ENCODE measurements at regions not wholly inside any gene's neighbourhood (a gene's known extent, or its start where the extent isn't known, plus 50 kb on each side); places are given as distances from the start of the nearest gene placed in this dataset.
"Not testable (repeated sequence)": the region's sequence is repeated elsewhere in the genome, so short reads cannot be mapped to it uniquely, and the experiment has no call there.

DNA sequence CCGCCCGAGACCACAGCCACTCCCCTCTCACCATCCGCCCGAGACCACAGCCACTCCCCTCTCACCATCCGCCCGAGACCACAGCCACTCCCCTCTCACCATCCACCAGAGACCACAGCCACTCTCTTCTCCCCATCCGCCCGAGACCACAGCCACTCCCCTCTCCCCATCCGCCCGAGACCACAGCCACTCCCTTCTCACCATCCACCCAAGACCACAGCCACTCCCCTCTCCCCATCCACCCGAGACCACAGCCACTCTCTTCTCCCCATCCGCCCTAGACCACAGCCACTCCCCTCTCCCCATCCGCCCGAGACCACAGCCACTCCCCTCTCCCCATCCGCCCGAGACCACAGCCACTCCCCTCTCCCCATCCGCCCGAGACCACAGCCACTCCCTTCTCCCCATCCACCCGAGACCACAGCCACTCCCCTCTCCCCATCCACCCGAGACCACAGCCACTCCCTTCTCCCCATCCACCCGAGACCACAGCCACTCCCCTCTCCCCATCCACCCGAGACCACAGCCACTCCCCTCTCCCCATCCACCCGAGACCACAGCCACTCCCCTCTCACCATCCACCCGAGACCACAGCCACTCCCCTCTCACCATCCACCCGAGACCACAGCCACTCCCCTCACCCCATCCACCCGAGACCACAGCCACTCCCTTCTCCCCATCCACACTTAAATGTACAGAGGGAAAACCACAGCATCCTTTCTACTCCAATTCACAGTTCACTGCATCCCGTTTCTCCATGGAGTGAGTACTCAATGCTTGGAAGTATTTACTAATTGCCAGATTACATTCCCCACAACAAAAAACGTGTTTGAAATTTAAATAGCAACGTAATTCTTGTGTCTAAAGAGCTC lies 83.5 kb upstream of the SFSWAP start:
- peak in 1 of 2 donors; percentile 10 for DNase-seq (ENCODE audit: low read depth in 2 of 2)

DNA sequence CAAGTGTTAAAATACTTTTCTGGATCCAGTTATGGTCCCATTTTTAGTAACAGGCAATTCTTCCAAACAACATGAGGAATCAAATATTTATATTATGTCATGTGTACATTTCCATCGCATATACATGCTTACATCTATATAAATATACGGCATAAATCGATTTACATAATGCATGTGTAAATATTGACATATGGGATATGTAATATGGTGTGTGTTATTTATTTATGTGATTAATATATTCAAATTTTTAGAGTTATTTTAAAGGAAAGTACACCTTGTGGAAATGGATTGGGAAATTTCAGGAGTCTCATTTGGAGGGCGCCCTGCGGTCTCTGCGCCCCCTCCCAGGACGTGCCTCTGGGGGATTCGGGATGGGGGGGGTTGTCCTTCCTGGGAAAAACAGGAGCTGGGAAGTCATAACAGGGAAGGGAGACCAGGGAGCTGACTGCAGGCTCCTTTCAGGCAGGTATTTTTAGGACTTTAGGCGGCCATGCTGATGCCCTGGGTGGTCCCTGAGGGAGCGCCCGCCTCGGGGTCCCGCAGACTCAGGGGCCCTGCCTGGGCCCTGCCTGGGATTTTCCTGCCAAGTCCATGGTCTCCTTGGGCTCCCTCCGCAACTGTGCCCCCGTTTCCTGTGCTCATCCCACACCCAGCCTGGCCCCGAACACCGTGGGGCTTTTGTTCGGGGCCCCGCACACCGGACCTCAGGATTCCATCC lies 82.7 kb upstream of the SFSWAP start:
- no peak for DNase-seq (ENCODE audit: low read depth in 2 of 2)

DNA sequence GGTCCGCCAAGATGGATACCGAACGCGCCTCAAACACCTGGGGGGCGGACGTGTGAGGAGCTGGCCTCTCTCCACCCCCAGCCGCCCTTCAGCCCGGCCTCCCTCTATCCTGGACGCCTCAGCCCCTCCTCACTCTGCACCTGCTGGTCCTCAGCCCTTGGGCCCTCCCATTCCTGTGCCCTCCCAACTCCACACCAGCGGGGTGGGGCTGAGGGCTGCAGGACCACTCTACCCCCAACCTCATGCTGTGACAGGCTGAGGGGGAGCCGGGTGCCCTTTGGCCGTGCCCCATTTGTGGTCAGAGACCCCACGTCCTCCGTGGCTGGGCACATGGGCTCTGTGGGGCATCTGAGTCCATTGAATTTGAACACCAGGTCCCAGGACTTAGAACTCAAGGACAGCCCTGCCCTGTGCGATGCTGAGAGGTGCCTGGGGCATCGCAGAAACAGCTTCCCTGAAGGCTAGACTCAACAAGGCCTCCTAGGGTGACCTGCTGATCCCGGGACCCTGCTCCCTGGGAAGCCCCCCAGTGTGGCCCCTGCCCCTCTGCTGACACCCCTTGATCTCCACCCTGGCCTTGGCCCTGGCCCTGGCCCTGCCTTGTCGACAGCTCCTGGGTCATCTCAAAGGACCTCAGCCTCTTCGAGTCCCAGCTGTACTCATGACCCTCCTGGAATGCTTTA lies 82.0 kb upstream of the SFSWAP start:
- DNase-seq (ENCODE audit: low read depth in 2 of 2): no peak

DNA sequence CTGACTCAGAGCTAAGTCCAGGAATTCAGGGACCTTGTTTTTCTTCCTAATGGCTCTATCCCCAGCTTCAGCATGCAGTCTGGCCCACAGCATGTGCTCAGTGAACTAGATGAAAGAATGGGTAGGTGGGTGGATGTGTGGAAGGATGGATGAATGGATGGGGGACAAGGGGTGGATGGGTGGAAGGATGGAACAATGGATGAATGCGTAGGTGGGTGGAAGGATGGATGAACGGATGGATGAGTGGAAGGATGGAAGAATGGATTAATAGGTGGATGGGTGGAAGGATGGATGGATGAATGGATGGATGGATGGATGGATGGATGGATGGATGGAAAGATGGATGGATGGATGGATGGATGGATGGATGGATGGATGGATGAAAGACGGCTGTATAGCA lies 79.7 kb upstream of the SFSWAP start:
- DNase-seq (ENCODE audit: low read depth in 2 of 2): no peak

DNA sequence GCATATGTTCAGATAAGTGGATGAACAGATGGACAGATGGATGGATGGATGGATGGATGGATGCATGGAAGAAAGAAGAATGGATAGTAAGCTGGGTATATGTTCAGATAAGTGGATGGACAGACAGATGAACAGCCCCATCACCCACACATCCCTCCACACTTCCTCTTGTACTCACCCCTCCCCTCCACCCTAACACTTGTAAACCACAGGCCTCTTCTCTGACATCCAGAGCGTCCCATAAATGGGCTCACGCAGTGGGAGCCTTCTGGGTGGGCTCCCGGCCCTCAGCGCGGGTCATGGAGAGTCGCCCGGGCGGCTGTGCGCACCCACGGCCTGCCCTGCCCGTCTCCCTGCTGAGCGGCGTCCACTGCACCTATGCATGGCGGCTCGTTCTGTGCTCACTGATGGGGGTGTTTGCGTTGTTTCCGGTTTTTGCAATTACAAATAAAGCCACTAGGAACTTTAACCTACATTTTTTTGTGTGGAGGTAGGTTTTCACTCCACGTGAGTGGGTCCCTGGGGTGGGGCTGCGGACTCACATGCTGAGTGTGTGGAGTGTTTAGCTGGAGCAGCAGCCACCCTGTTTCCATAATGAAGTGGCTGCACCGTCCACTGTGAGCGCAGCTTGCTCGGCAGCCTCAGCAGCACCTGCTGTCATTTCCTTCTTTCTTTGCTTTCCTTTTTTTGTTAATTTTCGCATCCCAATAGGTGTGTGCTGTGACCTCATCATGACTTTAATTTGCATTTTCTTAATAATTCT lies 78.8 kb upstream of the SFSWAP start:
- DNase-seq (ENCODE audit: low read depth in 2 of 2): not testable (repeated sequence)

DNA sequence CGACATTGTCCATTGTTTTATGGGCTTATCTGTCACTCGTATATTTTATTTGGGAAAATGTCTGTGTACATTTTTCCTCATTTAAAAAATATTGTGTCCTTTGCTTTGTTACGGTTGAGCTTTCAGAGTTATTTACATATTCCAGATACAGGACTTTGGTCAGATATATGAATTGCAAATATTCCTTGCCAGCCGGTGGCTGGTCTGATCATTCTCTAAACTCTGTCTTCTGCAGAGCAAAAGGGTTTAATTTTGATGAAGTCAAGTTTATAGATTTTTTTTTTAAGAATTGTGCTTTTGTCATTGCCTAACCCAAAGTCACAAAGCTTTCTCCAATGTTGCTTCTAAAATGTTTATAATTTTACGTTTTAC lies 78.3 kb upstream of the SFSWAP start:
- not testable (repeated sequence) for DNase-seq (ENCODE audit: low read depth in 2 of 2)

DNA sequence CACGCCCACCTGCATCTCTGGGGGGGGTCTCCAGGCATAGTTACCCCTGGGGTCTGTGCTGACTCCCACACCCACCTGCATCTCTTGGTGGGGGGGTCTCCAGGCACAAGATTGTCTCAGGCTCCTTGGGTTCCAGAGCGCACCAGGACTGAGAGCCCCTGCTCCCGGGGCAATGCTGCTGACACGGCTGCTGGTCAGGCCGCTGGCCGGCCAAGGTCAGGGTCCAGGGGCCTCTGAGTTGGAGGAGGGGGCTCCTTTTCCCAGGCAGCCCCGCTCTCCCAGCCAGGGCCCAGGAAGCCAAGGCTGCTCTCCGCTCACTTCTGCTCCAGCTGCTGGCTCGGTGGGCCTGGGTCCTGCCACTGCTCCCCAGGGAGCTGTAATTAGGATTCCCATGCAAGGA lies 77.3 kb upstream of the SFSWAP start:
- not testable (repeated sequence) for DNase-seq (ENCODE audit: low read depth in 2 of 2)

DNA sequence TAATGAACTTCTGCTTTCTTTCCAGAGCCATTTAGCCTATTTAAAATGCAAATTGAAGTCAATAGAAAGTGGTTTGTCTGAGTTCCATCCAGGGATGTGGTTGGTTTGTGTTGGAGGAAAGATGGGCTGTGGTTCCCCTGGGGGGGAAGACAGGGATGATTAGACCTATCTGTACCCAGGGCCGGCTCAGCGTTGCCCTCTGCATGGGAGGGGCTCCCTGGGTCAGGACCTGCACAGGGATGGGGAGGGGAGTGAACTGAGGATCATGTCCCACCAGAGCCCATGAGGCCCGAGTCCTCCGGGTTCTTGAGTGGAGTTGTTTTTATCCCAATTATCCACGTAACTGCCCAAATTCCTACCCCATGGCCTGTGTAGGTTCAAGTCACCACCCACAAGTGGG lies 76.9 kb upstream of the SFSWAP start:
- DNase-seq (ENCODE audit: low read depth in 2 of 2): no peak

DNA sequence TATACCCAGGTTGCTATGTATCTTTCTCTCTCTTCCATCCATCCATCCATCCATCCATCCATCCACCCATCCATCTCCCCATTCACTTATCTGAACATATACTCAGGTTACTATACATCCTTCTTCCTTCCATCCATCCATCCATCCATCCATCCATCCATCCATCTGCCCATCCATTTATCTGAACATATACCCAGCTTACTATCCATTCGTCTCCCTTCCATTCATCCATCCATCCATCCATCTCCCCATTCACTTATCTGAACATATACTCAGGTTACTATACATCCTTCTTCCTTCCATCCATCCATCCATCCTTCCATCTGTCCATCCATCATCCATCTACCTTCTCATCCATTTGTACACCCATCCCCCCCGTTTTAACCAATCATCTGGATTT lies 75.9 kb upstream of the SFSWAP start:
- DNase-seq (ENCODE audit: low read depth in 2 of 2): not testable (repeated sequence)

DNA sequence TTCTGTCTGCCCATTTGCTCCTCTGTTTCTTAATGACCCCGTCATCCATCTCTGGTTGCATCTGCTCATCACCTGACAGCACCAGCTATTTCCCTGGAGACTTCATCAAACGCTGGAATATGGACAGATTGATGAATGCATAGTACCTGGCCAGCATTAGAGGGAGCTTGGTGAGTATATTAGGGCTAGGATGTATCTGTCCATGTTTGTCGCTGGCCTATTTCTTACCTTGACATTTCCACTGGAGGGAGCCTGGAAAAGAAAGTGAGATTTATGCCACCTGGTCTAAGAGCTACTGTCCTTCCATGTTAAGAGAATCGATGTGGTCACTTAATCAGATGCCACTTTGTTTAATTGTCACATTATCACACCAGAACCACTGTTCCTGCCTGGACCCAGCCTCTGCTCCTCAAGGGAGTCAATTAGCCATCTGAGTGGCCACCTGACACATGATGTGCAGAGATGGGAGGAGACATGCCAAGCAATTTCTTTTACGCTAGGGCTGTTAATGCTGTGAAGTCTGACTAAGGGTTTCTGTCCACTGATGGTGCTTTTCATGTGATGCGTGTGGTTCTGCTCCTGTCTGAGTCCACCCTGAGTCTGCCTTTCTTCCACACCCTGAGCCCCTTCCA lies 75.3 kb upstream of the SFSWAP start:
- DNase-seq (ENCODE audit: low read depth in 2 of 2): no peak

DNA sequence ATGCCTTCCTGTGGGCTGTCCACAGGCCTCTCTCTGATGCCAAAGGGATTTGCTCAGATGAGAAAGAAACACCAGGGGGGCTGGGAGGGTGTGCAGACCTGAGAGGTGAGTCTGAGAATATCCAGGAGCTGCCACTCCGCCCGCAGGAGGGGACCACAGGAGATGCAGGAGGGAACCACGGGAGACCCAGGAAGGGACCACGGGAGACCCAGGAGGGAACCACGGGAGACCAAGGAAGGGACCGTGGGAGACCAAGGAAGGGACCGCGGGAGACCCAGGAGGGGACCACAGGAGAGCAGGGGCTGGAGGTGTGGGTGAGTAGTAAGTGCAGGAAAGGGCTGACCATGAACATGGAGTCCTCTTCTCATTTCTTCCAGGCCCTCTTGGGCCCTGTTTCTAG lies 74.6 kb upstream of the SFSWAP start:
- DNase-seq (ENCODE audit: low read depth in 2 of 2): no peak

DNA sequence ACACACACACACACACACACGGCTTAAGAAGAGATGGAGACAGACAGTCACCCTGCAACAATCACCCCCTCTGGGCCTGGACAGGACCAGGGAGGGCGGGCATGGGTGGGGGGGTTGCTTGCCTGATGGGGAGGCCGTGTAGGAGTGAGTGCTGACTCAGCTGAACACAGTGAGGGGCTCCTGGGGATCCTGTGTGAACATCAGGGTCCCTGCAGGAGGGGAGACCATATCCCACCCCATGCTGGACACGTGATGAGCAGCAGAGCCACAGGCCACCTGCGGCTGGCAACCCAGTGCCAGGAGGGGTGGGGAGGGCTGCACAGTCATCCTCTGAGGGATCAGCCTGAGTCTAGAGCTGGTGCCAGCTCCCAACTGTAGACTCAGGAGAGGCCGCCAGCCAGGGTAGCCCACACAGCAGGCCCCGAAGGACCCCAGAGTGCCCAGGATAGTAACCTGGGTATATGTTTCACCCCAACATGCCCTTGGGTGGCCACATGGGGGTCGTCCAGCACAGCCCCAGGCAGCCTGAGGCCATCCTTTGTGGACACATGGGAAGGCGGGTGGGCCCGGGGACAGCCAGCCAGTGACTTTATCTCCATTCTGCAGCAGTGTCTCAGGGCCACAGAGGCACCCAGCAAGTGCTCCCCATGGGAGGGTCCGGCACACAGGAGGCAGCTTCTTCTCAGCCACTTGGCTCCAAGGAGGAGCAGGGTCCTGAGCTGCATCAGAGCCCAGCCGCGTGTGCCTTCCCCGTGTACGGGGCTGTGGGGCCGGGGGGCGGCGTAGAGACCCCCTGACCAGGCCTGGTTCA lies 73.7 kb upstream of the SFSWAP start:
- no peak for DNase-seq (ENCODE audit: low read depth in 2 of 2)

DNA sequence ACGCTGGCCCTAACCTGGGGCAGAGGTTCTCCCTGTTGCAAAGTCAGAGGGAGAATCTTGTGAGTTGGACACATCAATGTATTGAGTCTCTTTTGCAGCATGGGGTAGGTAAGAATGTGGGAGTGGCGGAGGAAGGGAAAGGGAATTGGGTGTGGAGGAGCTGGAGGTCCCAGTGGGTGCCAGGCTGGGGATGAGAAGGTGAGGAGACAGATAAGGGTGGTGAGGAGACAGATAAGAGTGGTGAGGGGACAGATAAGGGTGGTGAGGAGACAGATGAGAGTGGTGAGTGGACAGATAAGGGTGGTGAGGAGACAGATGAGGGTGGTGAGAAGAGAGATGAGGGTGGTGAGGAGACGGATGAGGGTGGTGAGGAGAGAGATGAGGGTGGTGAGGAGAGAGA lies 72.9 kb upstream of the SFSWAP start:
- no peak for DNase-seq (ENCODE audit: low read depth in 2 of 2)

DNA sequence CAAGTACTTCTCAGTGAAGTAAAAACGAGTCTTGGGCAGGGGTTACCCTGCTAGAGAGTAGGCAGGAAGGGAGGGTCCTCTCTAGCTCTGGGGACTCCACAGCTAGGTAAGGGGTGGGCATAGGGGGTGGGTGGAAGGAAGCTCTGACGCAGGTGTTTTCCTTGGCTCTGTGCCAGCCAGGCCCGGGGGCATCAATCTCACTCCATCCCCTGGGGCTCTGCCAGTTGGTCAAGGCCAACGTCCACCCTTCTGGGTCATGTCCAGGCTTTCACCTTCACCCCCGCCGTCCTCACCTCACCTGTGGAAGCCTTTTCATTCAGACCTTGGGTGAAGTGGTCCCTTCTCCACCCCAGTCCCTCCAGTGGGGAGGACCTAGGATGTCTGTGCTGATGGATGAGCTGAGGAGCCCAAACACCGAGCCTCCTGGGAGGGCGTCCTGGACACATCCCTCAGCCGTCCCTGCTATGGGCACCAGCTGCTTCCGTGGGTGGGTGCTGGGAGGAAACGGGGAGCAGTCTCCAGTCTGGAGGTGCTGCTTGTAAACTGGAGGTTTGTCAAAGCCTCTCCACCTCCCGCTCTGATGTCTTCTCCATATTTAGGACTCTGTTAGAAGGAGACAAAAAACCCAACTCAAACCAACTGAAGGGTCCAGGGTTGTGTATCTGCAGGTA lies 71.5 kb upstream of the SFSWAP start:
- DNase-seq (ENCODE audit: low read depth in 2 of 2): no peak

DNA sequence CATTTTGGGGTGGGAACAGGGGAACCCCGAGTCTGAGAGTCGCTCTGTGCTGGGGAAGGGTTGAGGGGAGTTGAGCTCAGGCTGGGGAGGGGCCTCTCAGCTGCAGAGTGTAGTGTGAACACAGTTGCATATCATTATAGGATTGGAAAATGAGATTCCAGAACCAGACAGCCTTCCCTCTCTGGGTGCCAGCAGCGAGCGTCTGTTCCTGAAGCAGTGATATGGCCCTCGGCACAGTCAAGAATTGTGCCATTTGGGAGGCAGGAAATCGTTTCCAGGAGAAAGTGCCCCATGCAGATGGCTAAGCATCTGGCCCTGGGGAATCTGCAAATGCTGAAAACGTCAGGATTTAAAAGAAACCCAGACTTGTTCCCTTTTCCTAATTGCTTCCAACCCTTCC lies 70.4 kb upstream of the SFSWAP start:
- DNase-seq (ENCODE audit: low read depth in 2 of 2): no peak

DNA sequence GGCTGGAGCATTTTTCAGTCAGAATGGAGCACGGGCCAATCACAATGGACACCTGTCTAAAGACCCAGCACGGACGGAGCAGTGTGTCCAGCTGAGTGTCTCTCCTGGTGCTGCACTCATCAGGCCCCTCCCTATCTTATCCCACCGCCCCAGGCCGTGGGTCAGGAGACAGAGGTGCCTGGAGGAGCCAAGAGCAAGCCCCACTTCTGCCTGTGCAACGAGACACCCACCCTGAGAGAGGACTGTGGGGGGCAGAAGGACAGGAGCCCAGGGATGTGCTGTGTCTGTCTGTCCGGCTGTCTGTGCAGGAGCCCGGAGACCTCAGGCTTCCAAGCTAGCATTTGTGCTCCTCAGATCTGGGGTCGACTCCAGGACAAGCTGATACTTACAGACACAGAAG lies 69.6 kb upstream of the SFSWAP start:
- DNase-seq (ENCODE audit: low read depth in 2 of 2): no peak

DNA sequence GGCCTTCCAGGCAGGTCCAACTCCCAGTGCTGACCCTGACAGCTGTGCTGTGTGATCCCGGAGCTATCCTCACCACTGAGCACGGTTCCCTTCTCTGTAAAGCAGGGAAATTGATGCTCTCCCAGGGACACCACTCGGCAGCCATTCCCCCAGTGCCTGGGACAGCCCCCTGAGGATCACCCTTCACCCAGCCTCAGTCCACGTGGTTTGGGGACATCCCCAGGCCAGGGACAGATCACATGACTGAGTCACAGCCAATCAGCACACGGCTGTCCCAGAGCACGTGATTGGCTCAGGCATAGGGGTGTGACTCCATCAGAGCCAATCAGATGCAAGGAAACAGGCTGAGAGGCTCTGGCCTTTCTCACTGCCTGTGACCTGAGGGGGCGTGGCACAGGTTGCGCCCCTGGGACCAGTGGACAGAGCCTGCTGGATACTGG lies 68.8 kb upstream of the SFSWAP start:
- no peak for DNase-seq (ENCODE audit: low read depth in 2 of 2)

DNA sequence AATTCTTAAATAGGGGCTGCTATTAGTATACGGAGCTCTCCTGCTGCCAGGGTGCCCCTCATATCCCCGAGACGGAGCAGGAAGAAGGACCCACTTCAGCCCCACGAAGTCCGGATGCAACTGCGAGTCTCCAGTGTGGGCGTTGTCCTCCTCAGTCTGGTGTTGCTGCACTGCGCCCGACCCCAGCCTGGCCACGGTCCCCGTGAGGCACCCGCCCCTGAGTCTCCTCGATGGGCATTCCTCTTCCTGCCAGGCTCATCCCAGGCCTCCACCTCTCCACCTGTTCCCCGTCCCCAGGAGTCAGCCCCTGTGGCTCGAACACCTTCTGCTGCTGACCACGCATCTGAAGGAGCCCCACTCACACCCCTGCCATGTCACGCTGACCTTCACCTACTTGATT lies 68.1 kb upstream of the SFSWAP start:
- DNase-seq (ENCODE audit: low read depth in 2 of 2): no peak

DNA sequence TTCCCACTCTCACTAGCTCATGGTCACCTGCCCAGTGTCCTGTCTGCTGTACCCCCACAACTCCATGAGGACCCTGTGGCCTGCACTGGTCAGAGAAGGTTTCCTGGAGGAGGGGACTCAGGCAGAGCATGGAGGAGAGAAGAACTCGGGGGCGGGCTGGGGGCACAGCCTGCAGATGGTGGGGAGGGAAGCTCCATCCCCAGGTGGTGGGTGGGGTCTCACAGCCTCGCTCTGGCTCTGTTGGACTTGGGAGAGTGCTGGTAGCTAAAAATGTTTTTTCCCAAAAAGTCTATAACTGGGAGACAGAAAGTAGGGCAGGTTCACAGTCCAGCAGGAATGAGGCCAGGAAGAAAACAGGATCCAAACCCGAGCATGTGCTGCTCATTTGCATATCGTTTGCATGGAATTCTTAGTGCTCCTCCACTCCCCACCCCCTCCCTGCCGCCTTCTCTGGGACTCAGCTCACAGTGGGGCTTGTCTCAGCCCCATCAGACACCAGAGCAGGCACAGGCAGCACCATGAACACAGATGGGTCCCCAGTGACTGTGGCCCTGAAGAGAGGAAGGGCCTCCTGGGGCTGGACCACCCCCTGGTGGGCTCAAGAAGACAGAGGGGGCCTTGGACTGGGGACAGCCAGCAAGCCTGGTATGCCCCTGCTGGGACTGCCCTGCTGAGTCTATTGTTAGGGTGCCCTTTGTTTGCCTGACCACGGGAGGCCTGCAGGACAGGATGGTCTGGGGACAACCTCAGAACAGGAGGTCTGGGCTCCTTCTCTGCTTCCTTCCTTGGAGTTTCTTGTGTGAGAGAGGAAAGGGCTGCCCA lies 67.0 kb upstream of the SFSWAP start:
- DNase-seq (ENCODE audit: low read depth in 2 of 2): no peak
